Neural progenitor cell (in vitro differentiated cells): ENCODE measurements at regions not wholly inside any gene's neighbourhood (a gene's known extent, or its start where the extent isn't known, plus 50 kb on each side); places are given as distances from the start of the nearest gene placed in this dataset.

Source experiments
- CTCF ChIP-seq: fragments of 200-600 bp; sonication (generic); IDR thresholded peaks from 2 replicates; pipeline ENCODE4 v1.5.1; 2017; ENCODE audit warnings: antibody characterized with exemption, mild to moderate bottlenecking
- EZH2phosphoT487 ChIP-seq: fragments of 200-600 bp; sonication (generic); IDR thresholded peaks from 2 replicates; pipeline ENCODE4 v1.6.1; 2017; ENCODE audit warnings: antibody characterized with exemption

- TF ChIP-seq EZH2phosphoT487: no peak
- no peak for TF ChIP-seq CTCF
These were observed 222.9 kb downstream of the FAM72C start for GRCh38 chr1:143748906-143749305.
